T47D (cell line): ENCODE measurements at regions not wholly inside any gene's neighbourhood (a gene's known extent, or its start where the extent isn't known, plus 50 kb on each side); places are given as distances from the start of the nearest gene placed in this dataset.
"Not testable (repeated sequence)": the region's sequence is repeated elsewhere in the genome, so short reads cannot be mapped to it uniquely, and the experiment has no call there.

Source experiments
- DNase-seq, 2 experiments: peaks; one replicate each; pipeline versions ENCODE4 v3.0.0 to v3.0.0-alpha.2; 2011 to 2012; ENCODE audit warnings: low read depth in 1 of 2, low spot score in 1 of 2
- JUND ChIP-seq: IDR thresholded peaks from 2 replicates; pipeline ENCODE4 v1.6.1; 2012; ENCODE audit warnings: low read depth
- in situ Hi-C: cut with HindIII; loops from 2 replicates; pipeline ENCODE4 v1.10.0; 2016; ENCODE audit warnings: low sequenced_read_pairs, low pct_unique_long_range_greater_than_20kb

DNA sequence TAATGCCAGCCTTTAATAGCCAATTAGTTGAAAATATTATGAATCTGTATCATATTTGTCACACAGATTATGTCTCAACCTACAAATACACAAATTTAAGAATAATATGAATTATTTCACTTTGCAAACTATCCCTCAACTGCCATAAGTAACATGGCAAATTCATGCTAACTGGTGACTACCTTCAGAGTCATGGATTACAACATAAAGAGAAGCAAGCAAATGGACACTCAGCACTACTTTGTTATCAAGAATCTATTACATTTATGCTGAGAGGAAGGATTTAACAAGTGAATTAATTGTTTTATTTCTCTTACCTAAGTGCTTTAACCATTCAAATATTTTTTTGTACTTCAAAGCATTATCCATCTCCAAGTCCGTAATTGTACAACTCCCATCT lies 103.1 kb upstream of the BCL6 start:
- TF ChIP-seq JUND = no peak
- DNase-seq = no peak
- in situ Hi-C loops = no loop called here

DNA sequence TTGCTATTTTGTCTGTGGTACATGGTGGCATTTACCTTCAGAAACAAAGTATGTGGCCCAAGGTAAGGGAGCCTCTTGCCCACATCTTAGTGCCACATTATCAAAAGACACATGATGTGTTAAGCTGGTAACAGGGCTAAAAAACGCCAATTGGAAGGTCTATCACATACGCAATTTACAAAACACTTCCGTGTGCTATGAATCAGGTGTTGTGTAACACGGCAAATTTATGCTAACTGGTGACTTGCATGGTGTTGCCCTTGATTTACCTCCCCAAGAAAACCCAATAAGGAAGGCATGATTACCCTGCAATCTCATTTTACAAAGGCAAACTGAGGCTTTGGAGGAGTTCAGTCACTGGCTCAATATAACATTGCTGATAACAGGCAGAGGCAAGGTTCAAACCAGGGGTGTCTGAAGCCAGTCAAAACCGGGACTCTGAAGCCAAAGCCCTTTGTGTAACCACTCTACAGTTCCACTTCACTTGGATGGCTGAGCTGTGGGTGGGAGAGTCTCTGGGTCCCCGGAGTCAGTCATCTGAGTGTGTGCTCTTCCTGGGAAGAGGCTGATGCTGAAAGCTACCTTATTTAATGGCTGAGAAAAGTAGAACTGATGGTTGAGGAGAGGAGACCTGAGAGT lies 103.9 kb upstream of the BCL6 start:
- DNase-seq = no peak
- in situ Hi-C loops = no loop called here
- TF ChIP-seq JUND = no peak

DNA sequence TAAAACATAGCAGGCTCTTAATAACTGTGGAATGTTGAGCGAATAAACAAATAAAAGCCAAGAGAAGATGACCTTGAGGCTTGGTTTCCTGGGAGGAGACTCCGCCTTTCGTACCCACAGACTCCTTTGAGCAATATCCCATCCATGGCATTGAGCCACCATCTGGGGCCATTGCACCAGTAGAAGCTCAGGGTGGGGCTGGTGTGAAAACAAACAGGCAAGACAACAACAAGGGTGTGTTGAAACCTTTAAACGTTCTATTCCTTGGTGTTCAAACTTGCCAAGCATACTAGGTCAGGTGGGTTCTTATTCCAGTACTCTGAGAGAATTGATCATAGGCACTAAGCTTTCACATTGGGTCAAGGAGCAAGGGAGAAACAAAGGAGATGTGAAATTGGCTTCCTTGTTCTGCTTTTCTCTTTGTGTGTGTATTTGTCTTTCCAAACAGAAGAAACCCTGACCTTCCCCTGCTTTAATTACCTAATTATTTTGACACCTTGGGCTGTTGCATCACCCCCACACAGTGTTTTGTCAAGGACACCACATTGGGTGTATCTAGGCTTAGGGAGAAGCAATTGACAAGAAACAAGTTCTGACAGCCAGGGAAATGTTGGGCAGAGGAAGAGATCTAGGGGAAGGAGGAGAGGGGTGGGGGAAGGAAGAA lies 105.1 kb upstream of the BCL6 start:
- in situ Hi-C loops = no loop called here
- no peak for TF ChIP-seq JUND
- peak in 1 of 2 experiments; percentile 20 for DNase-seq

DNA sequence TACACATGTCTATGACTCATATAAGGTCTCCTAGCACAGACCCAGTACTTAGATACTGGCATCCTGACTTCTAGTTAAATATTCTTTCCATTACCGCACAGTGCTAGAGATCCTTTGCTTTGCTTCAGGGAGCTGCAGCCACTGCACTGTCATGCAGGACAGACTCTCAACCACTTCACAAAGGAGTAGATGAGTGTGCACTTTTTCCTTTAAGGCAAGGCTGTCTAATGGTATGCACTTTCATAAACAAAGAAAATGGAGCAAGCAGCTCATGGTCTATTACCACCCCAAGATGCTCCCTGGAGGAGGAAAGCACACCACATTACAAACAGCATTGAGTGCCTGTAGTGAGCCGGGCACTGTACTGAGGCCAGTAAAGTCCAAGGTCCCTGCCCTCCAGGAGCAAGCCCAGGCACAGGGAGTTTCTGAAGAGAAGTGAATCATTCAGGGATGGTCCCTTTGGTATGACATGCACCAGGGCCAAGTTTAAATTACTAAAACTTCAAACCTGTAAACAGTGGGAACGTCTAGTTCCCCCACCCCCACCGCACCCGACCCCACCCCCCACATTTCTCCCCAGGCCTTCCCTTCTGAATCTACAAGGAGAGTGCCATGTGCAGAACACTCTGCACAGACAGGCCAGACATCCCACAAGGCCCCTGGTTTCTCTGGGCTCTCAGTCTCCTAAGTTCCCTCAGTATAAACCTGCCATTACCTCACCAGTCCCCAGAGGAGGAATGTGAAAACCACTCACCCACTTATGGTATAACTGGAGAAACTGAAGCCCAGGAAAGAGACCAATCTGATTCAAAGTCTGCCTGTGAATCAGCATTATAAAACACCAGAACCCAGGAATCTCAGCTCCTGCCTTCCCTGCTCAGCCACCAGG lies 107.8 kb upstream of the BCL6 start:
- no peak for TF ChIP-seq JUND
- no peak for DNase-seq
- in situ Hi-C loops = no loop called here

DNA sequence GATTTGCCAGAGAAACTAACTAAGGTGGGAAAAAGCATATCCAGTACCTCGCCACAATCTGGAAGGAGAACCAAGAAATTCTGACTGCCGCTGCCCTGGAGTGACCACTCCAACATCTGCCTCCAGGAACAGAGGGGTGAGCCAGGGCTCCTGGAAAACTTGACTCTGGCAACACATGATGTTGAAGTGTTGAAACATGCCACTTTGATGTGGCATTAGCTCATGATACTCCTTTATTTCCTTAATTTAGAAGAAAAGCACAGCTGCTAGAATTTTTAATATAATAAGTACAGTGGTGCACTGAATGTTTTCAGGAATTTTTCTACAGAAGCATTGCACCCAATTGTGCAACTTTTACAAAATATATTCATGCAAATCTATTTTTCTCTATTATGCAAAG lies 109.9 kb upstream of the BCL6 start:
- in situ Hi-C loops = no loop called here
- no peak for TF ChIP-seq JUND

DNA sequence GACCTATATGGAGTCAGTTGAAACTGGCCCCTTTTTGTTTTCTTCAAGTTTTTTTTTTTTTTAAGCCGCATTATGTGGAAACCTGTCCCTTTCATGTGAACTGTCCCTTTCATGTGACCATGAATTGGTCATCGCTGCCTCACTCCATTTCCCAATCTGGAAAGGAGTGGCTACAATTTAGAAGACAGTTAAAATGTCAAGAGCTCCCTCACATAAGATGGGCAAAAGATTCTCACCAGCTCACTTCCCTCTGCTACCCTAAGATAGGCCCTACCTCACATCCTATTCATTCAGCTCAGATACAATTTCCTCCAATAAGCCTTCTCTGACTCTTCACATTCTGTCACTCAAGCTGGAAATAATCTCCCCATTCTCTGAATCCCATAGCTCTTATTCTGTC lies 111.3 kb upstream of the BCL6 start:
- no peak for DNase-seq
- in situ Hi-C loops = no loop called here
- no peak for TF ChIP-seq JUND

More for the DNA sequence above, 109.9 kb upstream of the BCL6 start:
- no peak for DNase-seq

DNA sequence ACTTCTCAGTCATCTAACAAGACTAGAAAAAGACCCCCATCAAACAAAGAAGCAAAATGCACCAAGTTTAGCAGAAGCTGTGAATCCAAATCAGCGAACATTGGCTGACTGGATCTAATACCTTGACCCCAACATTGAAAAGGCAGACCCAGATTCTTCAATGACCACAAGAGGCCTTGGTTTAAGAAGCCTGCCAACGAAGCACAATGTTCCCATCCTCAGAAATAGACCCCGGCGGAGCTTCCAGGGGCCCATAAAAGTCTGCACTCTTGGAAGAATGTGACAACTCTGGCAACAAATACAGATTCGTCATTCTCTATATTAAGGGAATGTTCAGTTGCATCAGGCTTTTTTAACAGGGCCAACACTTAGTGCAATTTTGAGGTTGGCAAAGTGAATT lies 112.8 kb upstream of the BCL6 start:
- TF ChIP-seq JUND = no peak
- no peak for DNase-seq
- in situ Hi-C loops = no loop called here

DNA sequence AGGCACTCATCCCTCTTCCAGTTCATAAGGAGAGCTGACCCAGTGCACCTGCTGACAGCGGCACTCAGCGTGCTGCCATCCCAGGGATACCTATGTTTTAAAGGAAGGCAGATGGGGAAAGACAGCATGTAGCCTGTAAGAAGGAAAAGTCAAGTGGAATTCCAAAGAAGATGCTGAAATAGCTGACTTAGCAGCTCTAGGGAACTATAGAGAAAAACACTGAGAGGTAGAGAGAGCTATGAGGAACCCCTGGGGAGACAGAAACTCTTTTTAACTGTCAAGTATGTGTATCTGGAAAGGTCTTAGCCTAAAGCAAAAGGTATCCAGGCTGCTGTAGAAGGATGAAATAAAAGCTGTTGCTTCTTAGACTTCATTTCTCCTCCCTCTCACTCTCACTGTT lies 113.4 kb upstream of the BCL6 start:
- DNase-seq = no peak
- in situ Hi-C loops = no loop called here
- no peak for TF ChIP-seq JUND

DNA sequence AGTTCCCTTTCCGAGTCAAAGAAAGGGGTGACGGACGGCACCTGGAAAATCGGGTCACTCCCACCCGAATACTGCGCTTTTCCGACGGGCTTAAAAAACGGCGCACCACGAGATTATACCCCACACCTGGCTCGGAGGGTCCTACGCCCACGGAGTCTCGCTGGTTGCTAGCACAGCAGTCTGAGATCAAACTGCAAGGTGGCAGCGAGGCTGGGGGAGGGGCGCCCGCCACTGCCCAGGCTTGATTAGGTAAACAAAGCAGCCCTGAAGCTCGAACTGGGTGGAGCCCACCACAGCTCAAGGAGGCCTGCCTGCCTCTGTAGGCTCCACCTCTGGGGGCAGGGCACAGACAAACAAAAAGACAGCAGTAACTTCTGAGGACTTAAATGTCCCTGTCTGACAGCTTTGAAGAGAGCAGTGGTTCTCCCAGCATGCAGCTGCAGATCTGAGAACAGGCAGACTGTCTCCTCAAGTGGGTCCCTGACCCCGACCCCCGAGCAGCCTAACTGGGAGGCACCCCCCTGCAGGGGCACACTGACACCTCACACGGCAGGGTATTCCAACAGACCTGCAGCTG lies 117.5 kb upstream of the BCL6 start:
- in situ Hi-C loops = not testable (repeated sequence)

DNA sequence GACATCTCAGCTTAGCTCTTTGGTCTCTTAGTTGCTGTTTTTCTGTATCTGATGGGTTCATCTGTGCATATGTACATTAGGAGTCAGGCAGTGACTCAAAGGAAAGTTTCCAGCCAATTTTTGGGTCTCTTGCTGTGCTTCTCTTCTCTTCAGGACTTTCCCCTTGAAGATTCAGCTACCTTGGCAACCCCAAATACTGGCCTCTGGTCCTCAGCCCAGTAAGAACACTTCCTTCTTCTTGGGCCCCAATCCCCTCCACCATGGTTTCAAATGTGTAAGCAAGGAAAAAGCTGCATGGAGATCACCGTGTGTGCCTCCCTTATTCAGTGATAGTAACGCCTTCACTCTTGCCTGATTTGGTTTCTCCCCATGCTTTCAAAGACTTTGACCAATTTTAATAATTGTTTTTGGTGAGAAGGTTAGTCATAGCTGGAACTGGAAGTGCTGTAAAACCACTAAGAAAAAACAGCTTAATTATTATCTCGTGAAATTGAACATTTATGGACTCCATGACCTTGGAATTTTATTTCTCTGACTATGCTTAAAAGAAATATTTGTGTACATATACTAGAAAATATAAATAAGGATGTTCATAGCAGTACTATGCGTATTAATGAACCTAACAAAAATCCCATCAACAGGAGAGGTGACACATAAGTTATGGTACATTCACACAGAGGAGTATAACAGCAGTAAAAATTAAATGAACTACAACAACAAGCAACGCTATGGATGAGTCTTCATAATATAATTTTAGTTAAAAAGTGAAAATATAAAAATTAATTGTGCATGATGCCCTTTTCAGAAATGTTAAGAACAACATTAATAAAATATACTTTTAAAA lies 125.3 kb upstream of the BCL6 start:
- no peak for DNase-seq
- TF ChIP-seq JUND = no peak
- in situ Hi-C loops = no loop called here

More for the DNA sequence above, 117.5 kb upstream of the BCL6 start:
- not testable (repeated sequence) for DNase-seq

DNA sequence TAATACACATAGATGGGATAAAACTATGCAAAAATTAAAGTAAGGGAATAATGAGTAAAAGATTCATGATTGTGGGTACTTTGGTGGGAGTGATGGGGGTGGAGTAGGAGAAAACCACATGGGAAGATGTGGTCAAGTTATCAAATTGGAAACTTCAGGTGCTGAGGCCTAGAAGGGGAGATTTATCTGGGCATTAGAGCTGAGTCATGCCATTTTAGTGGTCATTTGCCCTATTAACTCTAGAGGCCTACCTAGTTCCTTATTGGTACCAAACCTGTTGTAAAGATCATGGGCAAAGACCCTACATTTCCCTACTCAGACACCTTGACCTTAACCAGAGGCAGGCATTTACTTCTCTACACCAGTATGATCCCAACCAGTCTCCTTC lies 125.9 kb upstream of the BCL6 start:
- no peak for DNase-seq
- no peak for TF ChIP-seq JUND
- in situ Hi-C loops = no loop called here

DNA sequence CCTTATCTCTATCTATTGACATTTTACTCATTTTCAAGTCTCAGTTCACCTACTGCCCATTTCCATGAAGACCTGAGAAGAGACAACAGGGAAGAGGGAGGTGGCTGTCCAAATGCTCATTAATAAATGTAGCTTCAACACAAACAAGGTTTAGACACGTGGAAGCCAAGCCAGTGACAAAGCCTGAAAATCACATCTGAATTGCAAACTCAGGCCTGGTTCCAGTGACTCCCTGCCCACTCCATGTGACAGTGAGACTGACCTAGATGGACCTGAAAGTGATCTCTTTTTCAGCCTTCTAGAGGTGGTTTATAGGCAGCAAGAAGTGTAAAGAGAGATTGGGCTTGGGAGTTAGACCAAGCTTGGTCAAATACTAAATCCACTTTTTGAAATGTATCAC lies 126.6 kb upstream of the BCL6 start:
- DNase-seq = no peak
- TF ChIP-seq JUND = no peak
- in situ Hi-C loops = no loop called here

DNA sequence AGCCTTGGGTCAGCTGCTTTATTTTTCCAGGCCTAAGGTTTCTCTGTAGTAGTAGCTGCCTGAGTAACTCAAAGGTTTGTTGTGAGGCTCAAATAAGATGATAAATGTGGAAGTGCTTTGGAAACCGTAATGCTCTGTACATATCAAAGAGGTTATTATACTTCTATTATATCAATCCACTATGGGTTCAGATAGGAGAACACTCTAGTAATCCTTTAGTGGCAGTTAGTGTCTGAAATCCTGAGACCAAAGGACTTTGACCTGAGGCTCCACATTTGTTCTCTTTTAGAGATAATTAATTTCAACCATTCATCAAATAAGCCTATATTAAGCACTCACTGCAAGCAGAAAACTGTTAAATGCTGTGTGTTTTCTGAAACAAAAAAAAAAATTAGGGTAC lies 128.6 kb upstream of the BCL6 start:
- in situ Hi-C loops = no loop called here
- DNase-seq = no peak
- no peak for TF ChIP-seq JUND
